ENCODE measurements at regions not wholly inside any gene's neighbourhood (a gene's known extent, or its start where the extent isn't known, plus 50 kb on each side); places are given as distances from the start of the nearest gene placed in this dataset.

DNA sequence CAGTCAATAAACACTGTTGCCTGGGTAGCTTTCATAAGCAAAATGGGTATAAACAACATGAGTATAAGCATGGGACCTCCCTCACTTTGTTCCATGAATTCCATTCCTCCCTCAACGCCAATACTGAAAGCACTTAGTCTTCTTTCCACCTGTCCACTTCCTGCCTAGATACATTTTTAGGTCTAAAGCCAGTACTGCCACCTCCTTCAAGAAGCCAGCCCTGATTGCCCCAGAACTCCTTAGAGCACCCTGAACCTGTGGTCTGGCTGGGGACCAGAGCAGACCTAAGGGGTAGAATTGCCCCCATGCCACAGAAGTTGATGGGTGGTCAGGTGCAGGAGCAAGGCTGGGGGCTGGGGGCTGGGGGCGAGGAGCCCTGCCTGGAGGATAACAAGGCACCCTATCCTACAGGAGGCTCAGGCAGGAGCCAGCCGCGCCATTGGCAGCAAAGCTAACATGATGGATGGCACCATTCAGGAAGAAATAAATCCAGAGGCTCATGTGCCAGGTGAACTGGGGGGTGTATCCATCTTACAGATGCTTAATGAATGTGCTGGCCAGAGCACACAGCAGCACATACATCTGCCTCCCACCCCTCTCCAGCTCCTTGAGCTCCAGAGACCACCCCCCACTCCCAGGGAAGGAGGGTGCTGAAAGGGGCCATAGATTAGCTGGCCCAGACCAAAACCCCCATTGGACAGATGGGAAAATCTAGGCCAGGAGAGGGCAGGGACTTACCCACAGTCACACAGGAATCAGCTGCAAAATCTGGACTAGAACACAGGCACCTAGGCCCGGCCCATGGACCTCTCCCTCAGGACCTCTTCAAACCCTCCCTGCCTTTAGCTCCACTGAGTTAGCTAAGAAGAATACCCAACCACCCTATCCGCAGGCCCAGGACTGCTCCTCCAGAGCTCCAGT, 113.8 kb upstream of the LINGO1 start:
- TF ChIP-seq, protein P1, sequence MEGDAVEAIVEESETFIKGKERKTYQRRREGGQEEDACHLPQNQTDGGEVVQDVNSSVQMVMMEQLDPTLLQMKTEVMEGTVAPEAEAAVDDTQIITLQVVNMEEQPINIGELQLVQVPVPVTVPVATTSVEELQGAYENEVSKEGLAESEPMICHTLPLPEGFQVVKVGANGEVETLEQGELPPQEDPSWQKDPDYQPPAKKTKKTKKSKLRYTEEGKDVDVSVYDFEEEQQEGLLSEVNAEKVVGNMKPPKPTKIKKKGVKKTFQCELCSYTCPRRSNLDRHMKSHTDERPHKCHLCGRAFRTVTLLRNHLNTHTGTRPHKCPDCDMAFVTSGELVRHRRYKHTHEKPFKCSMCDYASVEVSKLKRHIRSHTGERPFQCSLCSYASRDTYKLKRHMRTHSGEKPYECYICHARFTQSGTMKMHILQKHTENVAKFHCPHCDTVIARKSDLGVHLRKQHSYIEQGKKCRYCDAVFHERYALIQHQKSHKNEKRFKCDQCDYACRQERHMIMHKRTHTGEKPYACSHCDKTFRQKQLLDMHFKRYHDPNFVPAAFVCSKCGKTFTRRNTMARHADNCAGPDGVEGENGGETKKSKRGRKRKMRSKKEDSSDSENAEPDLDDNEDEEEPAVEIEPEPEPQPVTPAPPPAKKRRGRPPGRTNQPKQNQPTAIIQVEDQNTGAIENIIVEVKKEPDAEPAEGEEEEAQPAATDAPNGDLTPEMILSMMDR (IDR thresholded peaks at IDR 0.05) = no peak
- TF ChIP-seq POLR2A (IDR thresholded peaks at IDR 0.05) = no peak

Measured in ovary (tissue), 3 donors.